Ishikawa (cell line): ENCODE measurements at regions not wholly inside any gene's neighbourhood (a gene's known extent, or its start where the extent isn't known, plus 50 kb on each side); places are given as distances from the start of the nearest gene placed in this dataset.

Experiments
- CEBPB ChIP-seq: IDR thresholded peaks from 2 replicates; pipeline ENCODE4 v1.6.1; 2012
- CREB1 ChIP-seq: IDR thresholded peaks from 2 replicates; pipeline ENCODE4 v1.6.1; 2012; ENCODE audit warnings: low read depth
- EGR1 ChIP-seq: IDR thresholded peaks from 2 replicates; pipeline ENCODE4 v1.6.1; 2012
- EP300 ChIP-seq: IDR thresholded peaks from 2 replicates; pipeline ENCODE4 v1.6.1; 2012; ENCODE audit warnings: borderline replicate concordance
- FOXM1 ChIP-seq: IDR thresholded peaks from 2 replicates; pipeline ENCODE4 v1.6.1; 2012; ENCODE audit warnings: low read depth, borderline replicate concordance
- MAX ChIP-seq: IDR thresholded peaks from 2 replicates; pipeline ENCODE4 v1.6.1; 2012
- NFIC ChIP-seq: IDR thresholded peaks from 2 replicates; pipeline ENCODE4 v1.6.1; 2012
- RAD21 ChIP-seq: IDR thresholded peaks from 2 replicates; pipeline ENCODE4 v1.6.1; 2012; ENCODE audit warnings: low read depth
- REST ChIP-seq: IDR thresholded peaks from 2 replicates; pipeline ENCODE4 v1.6.1; 2012; ENCODE audit warnings: low read depth, mild to moderate bottlenecking
- TAF1 ChIP-seq: IDR thresholded peaks from 2 replicates; pipeline ENCODE4 v1.6.1; 2012; ENCODE audit warnings: low read depth, mild to moderate bottlenecking
- TCF12 ChIP-seq: IDR thresholded peaks from 2 replicates; pipeline ENCODE4 v1.6.1; 2012; ENCODE audit warnings: low read depth
- TEAD4 ChIP-seq: IDR thresholded peaks from 2 replicates; pipeline ENCODE4 v1.6.1; 2012
- USF1 ChIP-seq: IDR thresholded peaks from 2 replicates; pipeline ENCODE4 v1.6.1; 2012
- YY1 ChIP-seq: IDR thresholded peaks from 2 replicates; pipeline ENCODE4 v1.6.1; 2012; ENCODE audit warnings: low read depth
- ZBTB7A ChIP-seq: IDR thresholded peaks from 2 replicates; pipeline ENCODE4 v1.6.1; 2012; ENCODE audit warnings: low read depth

- TF ChIP-seq REST: no peak
- TF ChIP-seq ZBTB7A: no peak
- no peak for TF ChIP-seq USF1
- no peak for TF ChIP-seq RAD21
- TF ChIP-seq MAX: no peak
- TF ChIP-seq NFIC: no peak
- TF ChIP-seq TAF1: no peak
- no peak for TF ChIP-seq FOXM1
- no peak for TF ChIP-seq CEBPB
- no peak for TF ChIP-seq CREB1
- TF ChIP-seq TCF12: no peak
- no peak for TF ChIP-seq YY1
- TF ChIP-seq EGR1: no peak
- TF ChIP-seq TEAD4: no peak
These were observed 128.9 kb upstream of the ASB18 start for GRCh38 chr2:236393101-236393500.

- TF ChIP-seq RAD21 (no peak), EP300 (no peak), FOXM1 (no peak), NFIC (no peak), MAX (no peak), TAF1 (no peak), REST (no peak), EGR1 (no peak), ZBTB7A (no peak), YY1 (no peak), TEAD4 (no peak), CEBPB (no peak), TCF12 (no peak)
These were observed 129.4 kb upstream of the ASB18 start for GRCh38 chr2:236393581-236393980.

- no peak for TF ChIP-seq REST
- no peak for TF ChIP-seq MAX
- TF ChIP-seq TAF1: no peak
- TF ChIP-seq RAD21: no peak
- no peak for TF ChIP-seq FOXM1
- TF ChIP-seq CREB1: no peak
- no peak for TF ChIP-seq CEBPB
- no peak for TF ChIP-seq USF1
- TF ChIP-seq ZBTB7A: no peak
- no peak for TF ChIP-seq TEAD4
- TF ChIP-seq EP300: no peak
- TF ChIP-seq YY1: no peak
- TF ChIP-seq TCF12: no peak
- no peak for TF ChIP-seq NFIC
These were observed 130.4 kb upstream of the ASB18 start for GRCh38 chr2:236394571-236394970.

- TF ChIP-seq CREB1 (no peak), TAF1 (no peak), REST (no peak), YY1 (no peak), USF1 (no peak), MAX (no peak)
These were observed 130.9 kb upstream of the ASB18 start for GRCh38 chr2:236395067-236395466.
